Esophagus muscularis mucosa (tissue), 4 donors: ENCODE measurements at regions not wholly inside any gene's neighbourhood (a gene's known extent, or its start where the extent isn't known, plus 50 kb on each side); places are given as distances from the start of the nearest gene placed in this dataset.

Experiments used
- EP300 ChIP-seq: sonication (generic); formaldehyde crosslinking; IDR thresholded peaks from one replicate; pipeline ENCODE4 v1.6.1; 2017; ENCODE audit warnings: antibody characterized with exemption
- POLR2A ChIP-seq: fragments of 450-650 bp; IDR thresholded peaks from one replicate; pipeline ENCODE4 v1.6.1; 2017; ENCODE audit warnings: antibody characterized with exemption, moderate library complexity, mild to moderate bottlenecking, low read depth
- TF ChIP-seq, protein P1 (sequence below), 3 experiments: fragments of 200-600 bp in 2 of 3; fragments of 450-650 bp in 1 of 3; sonication (generic) in 2 of 3; IDR thresholded peaks; one replicate each; pipeline ENCODE4 v1.5.1; 2017 to 2019; ENCODE audit warnings: antibody characterized with exemption in 3 of 3, mild to moderate bottlenecking in 2 of 3, moderate library complexity in 1 of 3

DNA sequence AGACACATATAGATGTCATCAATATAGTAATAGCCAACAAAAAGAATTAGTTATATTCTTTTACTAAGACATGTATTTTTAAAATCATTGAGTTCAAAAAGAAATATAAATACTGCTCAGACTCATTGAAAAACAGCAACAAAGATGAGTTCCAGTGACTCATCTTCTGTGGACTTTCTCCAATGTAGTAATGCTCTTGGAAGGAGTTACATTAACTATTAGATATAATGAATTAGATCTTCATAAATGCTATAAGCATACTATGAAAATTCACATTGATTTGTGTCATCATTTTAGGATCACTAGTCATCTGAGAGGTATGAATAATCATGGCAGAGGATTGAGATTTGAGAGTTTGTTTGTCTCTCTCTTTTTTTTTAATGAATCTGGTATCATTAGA, 547.8 kb upstream of the PCDH7 start:
- TF ChIP-seq, protein P1, sequence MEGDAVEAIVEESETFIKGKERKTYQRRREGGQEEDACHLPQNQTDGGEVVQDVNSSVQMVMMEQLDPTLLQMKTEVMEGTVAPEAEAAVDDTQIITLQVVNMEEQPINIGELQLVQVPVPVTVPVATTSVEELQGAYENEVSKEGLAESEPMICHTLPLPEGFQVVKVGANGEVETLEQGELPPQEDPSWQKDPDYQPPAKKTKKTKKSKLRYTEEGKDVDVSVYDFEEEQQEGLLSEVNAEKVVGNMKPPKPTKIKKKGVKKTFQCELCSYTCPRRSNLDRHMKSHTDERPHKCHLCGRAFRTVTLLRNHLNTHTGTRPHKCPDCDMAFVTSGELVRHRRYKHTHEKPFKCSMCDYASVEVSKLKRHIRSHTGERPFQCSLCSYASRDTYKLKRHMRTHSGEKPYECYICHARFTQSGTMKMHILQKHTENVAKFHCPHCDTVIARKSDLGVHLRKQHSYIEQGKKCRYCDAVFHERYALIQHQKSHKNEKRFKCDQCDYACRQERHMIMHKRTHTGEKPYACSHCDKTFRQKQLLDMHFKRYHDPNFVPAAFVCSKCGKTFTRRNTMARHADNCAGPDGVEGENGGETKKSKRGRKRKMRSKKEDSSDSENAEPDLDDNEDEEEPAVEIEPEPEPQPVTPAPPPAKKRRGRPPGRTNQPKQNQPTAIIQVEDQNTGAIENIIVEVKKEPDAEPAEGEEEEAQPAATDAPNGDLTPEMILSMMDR (IDR thresholded peaks at IDR 0.05): no peak
- TF ChIP-seq POLR2A (no peak), EP300 (no peak)
